LNCaP clone FGC (cell line): ENCODE measurements at regions not wholly inside any gene's neighbourhood (a gene's known extent, or its start where the extent isn't known, plus 50 kb on each side); places are given as distances from the start of the nearest gene placed in this dataset.

Experiments used
- DNase-seq: peaks from one replicate; pipeline ENCODE4 v3.0.0-alpha.2; 2011; ENCODE audit warnings: low read depth
- H3K4me3 ChIP-seq: 2 replicates; pipeline ENCODE4 v1.5.1; 2011; ENCODE audit warnings: mild to moderate bottlenecking, low read depth, low read length, control low read depth
- TF ChIP-seq, protein P1 (sequence below): IDR thresholded peaks from 2 replicates; pipeline ENCODE4 v1.5.1; 2012; ENCODE audit warnings: mild to moderate bottlenecking; ENCODE audit not compliant: control insufficient read depth, insufficient read depth; ENCODE audit errors: extremely low read depth

DNA sequence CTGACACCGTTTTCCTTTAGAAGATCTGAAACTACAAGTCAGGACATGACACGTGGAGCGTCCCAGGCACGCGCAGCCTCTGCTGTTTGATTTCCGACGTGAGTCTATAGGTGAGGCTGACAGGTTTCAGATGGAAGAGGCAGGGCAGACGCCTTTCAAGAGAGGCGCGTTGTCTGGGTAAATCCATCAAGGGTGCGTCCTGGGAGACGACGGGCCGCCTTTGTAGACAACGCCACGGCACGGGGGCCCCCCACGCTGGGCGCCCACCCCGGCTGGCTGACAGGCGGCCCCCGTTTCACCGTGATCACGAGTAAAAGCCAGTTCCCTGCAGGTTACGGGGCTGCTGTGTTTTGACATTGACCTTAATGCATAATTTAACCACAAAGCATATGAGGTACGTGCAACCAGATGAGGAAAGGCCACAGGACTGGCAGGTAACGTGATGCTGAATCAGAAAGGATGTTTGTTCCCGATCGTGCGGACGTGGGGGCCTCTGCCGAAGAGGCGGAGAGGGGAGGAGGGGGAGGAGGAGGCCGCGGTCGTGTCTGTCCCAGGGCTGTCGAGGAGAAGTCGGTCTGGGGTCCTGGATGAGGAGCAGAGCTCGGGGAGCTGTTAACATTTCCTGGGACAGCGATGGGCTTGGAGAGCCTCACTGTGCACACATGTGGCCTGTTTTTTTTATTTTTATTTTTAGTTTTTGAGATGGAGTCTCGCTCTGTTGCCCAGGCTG is 51.1 kb upstream of the PPP2R3B start:
- TF ChIP-seq, protein P1, sequence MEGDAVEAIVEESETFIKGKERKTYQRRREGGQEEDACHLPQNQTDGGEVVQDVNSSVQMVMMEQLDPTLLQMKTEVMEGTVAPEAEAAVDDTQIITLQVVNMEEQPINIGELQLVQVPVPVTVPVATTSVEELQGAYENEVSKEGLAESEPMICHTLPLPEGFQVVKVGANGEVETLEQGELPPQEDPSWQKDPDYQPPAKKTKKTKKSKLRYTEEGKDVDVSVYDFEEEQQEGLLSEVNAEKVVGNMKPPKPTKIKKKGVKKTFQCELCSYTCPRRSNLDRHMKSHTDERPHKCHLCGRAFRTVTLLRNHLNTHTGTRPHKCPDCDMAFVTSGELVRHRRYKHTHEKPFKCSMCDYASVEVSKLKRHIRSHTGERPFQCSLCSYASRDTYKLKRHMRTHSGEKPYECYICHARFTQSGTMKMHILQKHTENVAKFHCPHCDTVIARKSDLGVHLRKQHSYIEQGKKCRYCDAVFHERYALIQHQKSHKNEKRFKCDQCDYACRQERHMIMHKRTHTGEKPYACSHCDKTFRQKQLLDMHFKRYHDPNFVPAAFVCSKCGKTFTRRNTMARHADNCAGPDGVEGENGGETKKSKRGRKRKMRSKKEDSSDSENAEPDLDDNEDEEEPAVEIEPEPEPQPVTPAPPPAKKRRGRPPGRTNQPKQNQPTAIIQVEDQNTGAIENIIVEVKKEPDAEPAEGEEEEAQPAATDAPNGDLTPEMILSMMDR = no peak
- no peak overlapping the region for H3K4me3 ChIP-seq
- DNase-seq = no peak

DNA sequence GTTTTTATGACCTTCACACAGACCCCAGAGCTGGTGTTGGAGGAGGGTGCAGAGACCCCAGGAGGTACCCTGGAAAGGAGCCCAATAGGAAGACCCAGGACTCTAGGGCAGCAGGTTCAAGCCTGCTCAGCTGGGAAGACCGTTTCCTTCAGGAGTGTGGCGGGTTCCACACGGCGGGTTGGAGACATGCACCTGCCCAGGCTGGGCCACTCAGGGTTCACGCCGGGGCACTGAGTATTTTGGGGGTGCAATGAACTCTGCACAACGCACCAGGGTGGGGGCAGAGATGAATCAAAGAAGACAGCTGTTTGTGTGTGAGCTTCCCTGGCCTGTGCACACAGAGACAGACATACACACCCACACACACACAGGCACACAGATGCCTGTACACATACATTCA is 52.5 kb upstream of the PPP2R3B start:
- no peak overlapping the region for H3K4me3 ChIP-seq
- TF ChIP-seq, protein P1 = no peak
- no peak for DNase-seq

DNA sequence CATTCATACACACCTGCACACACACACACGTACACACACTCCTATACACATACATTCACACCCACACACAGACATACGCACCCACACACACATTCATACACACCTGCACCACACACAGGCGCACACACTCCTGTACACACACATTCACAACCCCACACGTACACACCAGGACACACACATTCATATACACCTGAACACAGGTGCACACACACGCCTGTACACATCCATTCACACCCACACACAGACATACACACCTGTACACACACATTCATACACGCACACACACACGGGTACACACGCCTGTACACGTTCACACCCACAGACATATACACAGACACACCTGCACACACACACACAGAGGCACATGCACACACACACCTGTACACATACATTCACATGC is 53.0 kb upstream of the PPP2R3B start:
- TF ChIP-seq, protein P1 = no peak
- no peak overlapping the region for H3K4me3 ChIP-seq
- DNase-seq = no peak

DNA sequence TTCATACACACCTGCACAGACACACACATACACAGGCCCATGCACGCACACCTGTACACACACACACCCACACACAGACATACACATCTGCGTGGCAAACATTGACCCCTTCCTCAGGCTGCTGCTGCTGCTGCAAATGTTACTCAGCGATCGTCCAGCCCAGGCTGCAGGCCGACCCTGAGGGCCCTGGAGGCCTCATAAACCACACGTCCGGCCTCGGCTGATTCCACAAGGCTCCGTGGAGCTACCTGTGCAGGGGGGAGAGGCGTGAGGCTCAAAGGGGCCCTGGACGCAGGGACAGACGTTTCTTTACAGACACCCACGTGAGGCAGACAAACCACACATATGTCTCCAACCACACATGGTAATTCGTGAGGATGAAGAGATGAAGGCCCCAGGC is 53.9 kb upstream of the PPP2R3B start:
- TF ChIP-seq, protein P1 = no peak
- DNase-seq = no peak
- H3K4me3 ChIP-seq = no peak overlapping the region

DNA sequence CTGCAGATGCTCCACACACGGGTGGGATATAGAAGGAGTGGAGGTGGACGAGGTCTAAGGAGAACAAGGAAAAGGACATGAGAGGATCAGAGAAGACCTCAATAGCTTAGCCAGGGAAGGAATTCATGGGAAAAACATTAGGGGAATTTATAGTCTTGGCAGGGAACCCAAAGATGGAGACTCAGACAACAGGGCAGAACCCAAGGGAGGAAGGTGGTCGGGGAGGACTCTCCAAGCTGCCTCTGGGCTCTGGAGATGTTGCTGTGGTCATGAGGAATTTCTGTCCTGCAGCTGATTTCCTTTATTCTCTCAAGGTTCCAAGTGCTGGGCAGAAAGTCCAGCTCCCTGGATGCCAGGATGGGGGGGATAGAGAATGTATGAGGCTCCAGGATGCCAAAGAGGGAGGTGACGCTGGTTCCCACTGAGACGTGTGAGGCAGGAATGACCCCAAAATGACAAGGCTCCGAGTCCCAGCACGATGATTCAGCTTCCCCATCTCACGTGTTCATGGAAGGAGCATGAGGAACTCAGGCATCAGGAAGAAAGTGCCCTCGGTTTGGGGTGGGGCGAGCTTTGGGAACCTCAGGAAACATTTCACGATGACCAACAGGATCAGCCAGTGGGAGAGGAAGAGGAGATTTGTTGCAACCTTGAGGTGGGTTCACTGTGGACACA is 57.0 kb upstream of the PPP2R3B start:
- no peak overlapping the region for H3K4me3 ChIP-seq
- TF ChIP-seq, protein P1 = no peak
- no peak for DNase-seq

DNA sequence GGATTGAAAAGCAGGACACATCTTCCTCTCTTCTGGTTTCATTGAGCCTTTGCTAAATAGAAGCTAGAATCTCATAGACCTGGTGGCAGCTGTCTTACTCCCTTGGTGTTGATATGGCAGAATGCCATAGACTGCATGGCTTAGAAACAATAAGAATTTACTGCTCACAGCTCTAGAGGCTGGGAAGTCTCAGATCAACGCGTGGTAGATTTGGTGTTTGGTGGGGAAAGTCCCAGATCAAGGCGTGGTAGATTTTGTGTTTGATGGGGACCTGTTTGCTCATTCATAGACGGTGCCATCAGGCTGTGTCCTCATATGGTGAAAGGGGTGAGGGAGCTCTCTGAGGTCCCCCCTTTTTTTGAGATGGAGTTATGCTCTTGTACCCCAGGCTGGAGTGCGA is 57.6 kb upstream of the PPP2R3B start:
- H3K4me3 ChIP-seq = no peak overlapping the region
- DNase-seq = no peak
- TF ChIP-seq, protein P1 = no peak
